ENCODE measurements at regions not wholly inside any gene's neighbourhood (a gene's known extent, or its start where the extent isn't known, plus 50 kb on each side); places are given as distances from the start of the nearest gene placed in this dataset.

DNA sequence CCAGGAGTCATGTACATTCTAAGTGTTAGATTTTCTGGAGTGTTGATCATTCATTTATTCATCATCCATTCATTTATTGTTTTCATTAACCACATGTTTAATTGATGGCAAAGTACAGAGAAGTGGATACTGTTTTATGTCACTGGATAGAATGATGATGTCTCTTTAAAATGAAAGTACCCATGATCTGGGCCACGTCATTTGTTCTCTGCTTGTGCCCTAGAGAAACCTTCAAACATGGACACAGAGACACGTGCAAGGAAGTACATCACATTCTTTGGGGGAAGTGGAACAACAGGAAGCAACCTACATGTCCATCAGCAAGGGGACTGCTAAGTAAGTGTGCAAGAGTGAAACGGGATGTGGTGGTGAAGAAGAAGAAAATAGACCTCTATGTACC lies 75.8 kb upstream of the TSHZ2 start:
- TF ChIP-seq POLR2AphosphoS5 (IDR thresholded peaks at IDR 0.05; ENCODE audit: low read depth, low read length) (no peak), TCF7L2 (IDR thresholded peaks at IDR 0.05; ENCODE audit: low read depth, low read length) (no peak), REST (IDR thresholded peaks at IDR 0.05; ENCODE audit: insufficient read depth in 1 of 2, low read depth in 2 of 2, low read length in 1 of 2) (no peak)
- TF ChIP-seq, protein P1, sequence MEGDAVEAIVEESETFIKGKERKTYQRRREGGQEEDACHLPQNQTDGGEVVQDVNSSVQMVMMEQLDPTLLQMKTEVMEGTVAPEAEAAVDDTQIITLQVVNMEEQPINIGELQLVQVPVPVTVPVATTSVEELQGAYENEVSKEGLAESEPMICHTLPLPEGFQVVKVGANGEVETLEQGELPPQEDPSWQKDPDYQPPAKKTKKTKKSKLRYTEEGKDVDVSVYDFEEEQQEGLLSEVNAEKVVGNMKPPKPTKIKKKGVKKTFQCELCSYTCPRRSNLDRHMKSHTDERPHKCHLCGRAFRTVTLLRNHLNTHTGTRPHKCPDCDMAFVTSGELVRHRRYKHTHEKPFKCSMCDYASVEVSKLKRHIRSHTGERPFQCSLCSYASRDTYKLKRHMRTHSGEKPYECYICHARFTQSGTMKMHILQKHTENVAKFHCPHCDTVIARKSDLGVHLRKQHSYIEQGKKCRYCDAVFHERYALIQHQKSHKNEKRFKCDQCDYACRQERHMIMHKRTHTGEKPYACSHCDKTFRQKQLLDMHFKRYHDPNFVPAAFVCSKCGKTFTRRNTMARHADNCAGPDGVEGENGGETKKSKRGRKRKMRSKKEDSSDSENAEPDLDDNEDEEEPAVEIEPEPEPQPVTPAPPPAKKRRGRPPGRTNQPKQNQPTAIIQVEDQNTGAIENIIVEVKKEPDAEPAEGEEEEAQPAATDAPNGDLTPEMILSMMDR (IDR thresholded peaks at IDR 0.05), result no peak
